ENCODE measurements at regions not wholly inside any gene's neighbourhood (a gene's known extent, or its start where the extent isn't known, plus 50 kb on each side); places are given as distances from the start of the nearest gene placed in this dataset.

DNA sequence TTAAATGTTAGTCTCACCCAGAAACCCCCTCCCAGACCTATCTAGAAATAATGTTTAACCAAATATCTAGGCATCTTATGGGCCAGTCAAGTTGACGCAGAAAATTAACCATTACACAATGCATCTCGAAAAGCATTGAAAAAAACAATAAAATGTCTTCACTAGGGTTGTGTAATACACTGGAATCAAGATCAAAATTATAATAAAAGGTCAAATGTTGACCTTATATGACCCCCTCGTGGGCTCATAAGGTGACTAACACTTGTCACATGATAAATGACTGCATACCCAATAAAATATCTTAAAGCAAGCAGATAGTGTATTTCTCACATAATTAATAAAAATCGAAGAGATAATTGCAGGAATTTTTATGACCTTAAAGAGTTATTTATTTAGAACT lies 447.9 kb upstream of the DSEL start:
- TF ChIP-seq POLR2A (IDR thresholded peaks at IDR 0.05) (no peak), EP300 (IDR thresholded peaks at IDR 0.05) (no peak)
- TF ChIP-seq, protein P1, sequence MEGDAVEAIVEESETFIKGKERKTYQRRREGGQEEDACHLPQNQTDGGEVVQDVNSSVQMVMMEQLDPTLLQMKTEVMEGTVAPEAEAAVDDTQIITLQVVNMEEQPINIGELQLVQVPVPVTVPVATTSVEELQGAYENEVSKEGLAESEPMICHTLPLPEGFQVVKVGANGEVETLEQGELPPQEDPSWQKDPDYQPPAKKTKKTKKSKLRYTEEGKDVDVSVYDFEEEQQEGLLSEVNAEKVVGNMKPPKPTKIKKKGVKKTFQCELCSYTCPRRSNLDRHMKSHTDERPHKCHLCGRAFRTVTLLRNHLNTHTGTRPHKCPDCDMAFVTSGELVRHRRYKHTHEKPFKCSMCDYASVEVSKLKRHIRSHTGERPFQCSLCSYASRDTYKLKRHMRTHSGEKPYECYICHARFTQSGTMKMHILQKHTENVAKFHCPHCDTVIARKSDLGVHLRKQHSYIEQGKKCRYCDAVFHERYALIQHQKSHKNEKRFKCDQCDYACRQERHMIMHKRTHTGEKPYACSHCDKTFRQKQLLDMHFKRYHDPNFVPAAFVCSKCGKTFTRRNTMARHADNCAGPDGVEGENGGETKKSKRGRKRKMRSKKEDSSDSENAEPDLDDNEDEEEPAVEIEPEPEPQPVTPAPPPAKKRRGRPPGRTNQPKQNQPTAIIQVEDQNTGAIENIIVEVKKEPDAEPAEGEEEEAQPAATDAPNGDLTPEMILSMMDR (IDR thresholded peaks at IDR 0.05), result no peak
